ENCODE measurements at regions not wholly inside any gene's neighbourhood (a gene's known extent, or its start where the extent isn't known, plus 50 kb on each side); places are given as distances from the start of the nearest gene placed in this dataset.

DNA sequence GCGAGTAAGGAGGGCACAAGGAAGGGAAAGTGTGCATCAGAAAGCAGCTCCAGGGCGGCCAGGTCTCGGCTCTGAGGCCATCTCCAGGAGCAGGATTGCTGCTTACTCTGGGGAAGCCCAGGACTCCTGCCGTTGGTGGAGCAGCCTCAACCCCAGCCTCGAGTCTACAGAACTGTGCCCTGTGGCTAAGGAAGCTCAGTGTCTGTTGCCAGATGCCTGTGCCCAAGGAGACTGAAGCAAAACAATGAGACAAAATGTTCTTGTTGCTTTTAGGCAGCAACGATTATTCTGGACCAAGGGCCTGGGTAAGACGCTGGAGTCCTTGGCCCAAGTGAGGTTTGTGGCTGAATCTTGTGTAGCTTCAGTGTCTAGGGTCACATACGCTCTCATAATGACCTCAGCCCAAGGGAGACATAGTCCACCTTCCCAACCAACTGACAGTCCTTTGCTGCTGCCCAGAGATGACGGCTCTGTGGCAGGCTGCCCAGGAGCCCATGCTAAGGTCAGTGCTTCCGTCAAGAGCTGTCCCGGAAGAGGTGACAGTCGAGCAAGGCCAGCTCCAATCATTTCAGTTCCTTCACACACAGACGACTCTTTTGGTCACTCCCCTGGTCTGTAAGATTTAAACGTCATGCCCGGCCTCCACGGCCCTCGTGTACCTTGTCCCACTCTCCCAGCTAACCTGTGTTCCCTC lies 223.8 kb downstream of the TTC32 start:
- TF ChIP-seq, protein P1, sequence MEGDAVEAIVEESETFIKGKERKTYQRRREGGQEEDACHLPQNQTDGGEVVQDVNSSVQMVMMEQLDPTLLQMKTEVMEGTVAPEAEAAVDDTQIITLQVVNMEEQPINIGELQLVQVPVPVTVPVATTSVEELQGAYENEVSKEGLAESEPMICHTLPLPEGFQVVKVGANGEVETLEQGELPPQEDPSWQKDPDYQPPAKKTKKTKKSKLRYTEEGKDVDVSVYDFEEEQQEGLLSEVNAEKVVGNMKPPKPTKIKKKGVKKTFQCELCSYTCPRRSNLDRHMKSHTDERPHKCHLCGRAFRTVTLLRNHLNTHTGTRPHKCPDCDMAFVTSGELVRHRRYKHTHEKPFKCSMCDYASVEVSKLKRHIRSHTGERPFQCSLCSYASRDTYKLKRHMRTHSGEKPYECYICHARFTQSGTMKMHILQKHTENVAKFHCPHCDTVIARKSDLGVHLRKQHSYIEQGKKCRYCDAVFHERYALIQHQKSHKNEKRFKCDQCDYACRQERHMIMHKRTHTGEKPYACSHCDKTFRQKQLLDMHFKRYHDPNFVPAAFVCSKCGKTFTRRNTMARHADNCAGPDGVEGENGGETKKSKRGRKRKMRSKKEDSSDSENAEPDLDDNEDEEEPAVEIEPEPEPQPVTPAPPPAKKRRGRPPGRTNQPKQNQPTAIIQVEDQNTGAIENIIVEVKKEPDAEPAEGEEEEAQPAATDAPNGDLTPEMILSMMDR (IDR thresholded peaks at IDR 0.05; ENCODE audit: low read depth, low read length, poor library complexity, severe bottlenecking) = no peak
- no peak for TF ChIP-seq EZH2phosphoT487 (IDR thresholded peaks at IDR 0.05; ENCODE audit: borderline replicate concordance, low read length)
- H3K27me3 ChIP-seq (ENCODE audit: control insufficient read depth, low read length) = no peaks in the 10 kb centered on the region

GRCh38 chr2:19677215-19677777 lies 224.5 kb downstream of the TTC32 start:
- Histone ChIP-seq H3K4me3 (ENCODE audit: low read length) (no peak overlapping the region), H3K27me3 (ENCODE audit: control insufficient read depth, low read length) (no peaks in the 10 kb centered on the region), H3K4me1 (ENCODE audit: control insufficient read depth, low read length) (no peaks in the 10 kb centered on the region), H3K36me3 (ENCODE audit: control insufficient read depth, low read length) (no peaks in the 10 kb centered on the region), H3K27ac (ENCODE audit: low read depth, low read length) (no peak overlapping the region), H4K20me1 (ENCODE audit: control insufficient read depth, insufficient read depth, low read depth, low read length) (no peaks in the 10 kb centered on the region), H3K9me2 (replicated peaks; ENCODE audit: control insufficient read depth, low read length) (no peaks in the 10 kb centered on the region), H3K4me2 (ENCODE audit: low read length) (no peak overlapping the region), H3F3A (ENCODE audit: control insufficient read depth, insufficient read depth) (no peaks in the 10 kb centered on the region), H3K79me2 (ENCODE audit: control insufficient read depth, low read length) (no peaks in the 10 kb centered on the region), H3K9me3 (ENCODE audit: control insufficient read depth, insufficient read depth, low read length) (no peaks in the 10 kb centered on the region)
- TF ChIP-seq EZH2phosphoT487 (IDR thresholded peaks at IDR 0.05; ENCODE audit: borderline replicate concordance, low read length) = no peak
- TF ChIP-seq, protein P1 (IDR thresholded peaks at IDR 0.05; ENCODE audit: low read depth, low read length, poor library complexity, severe bottlenecking) = no peak

More for the DNA sequence above, 223.8 kb downstream of the TTC32 start:
- H3F3A ChIP-seq (ENCODE audit: control insufficient read depth, insufficient read depth) = no peaks in the 10 kb centered on the region
- no peak overlapping the region for H3K4me2 ChIP-seq (ENCODE audit: low read length)
- H3K4me1 ChIP-seq (ENCODE audit: control insufficient read depth, low read length) = no peaks in the 10 kb centered on the region
- H3K79me2 ChIP-seq (ENCODE audit: control insufficient read depth, low read length) = no peaks in the 10 kb centered on the region
- H3K36me3 ChIP-seq (ENCODE audit: control insufficient read depth, low read length) = no peaks in the 10 kb centered on the region
- H4K20me1 ChIP-seq (ENCODE audit: control insufficient read depth, insufficient read depth, low read depth, low read length) = no peaks in the 10 kb centered on the region
- no peak overlapping the region for H3K27ac ChIP-seq (ENCODE audit: low read depth, low read length)
- H3K9me2 ChIP-seq (replicated peaks; ENCODE audit: control insufficient read depth, low read length) = no peaks in the 10 kb centered on the region
- H3K9me3 ChIP-seq (ENCODE audit: control insufficient read depth, insufficient read depth, low read length) = no peaks in the 10 kb centered on the region
- no peak overlapping the region for H3K4me3 ChIP-seq (ENCODE audit: low read length)

- Histone ChIP-seq H3K79me2 (ENCODE audit: control insufficient read depth, low read length) (no peaks in the 10 kb centered on the region), H3K36me3 (ENCODE audit: control insufficient read depth, low read length) (no peaks in the 10 kb centered on the region), H3K4me2 (ENCODE audit: low read length) (no peak overlapping the region), H3K9me2 (replicated peaks; ENCODE audit: control insufficient read depth, low read length) (no peaks in the 10 kb centered on the region), H3K27ac (ENCODE audit: low read depth, low read length) (no peak overlapping the region), H3F3A (ENCODE audit: control insufficient read depth, insufficient read depth) (no peaks in the 10 kb centered on the region), H3K27me3 (ENCODE audit: control insufficient read depth, low read length) (no peaks in the 10 kb centered on the region), H4K20me1 (ENCODE audit: control insufficient read depth, insufficient read depth, low read depth, low read length) (no peaks in the 10 kb centered on the region), H3K4me3 (ENCODE audit: low read length) (no peak overlapping the region), H3K4me1 (ENCODE audit: control insufficient read depth, low read length) (no peaks in the 10 kb centered on the region), H3K9me3 (ENCODE audit: control insufficient read depth, insufficient read depth, low read length) (no peaks in the 10 kb centered on the region)
- TF ChIP-seq, protein P1 (IDR thresholded peaks at IDR 0.05; ENCODE audit: low read depth, low read length, poor library complexity, severe bottlenecking) = peak; percentile 9
- TF ChIP-seq EZH2phosphoT487 (IDR thresholded peaks at IDR 0.05; ENCODE audit: borderline replicate concordance, low read length) = no peak
These were observed 225.0 kb downstream of the TTC32 start for GRCh38 chr2:19676770-19677169.

Data from DOHH2 (cell line).